Tibial nerve (tissue), 4 donors: ENCODE measurements at regions not wholly inside any gene's neighbourhood (a gene's known extent, or its start where the extent isn't known, plus 50 kb on each side); places are given as distances from the start of the nearest gene placed in this dataset.

Experiments used
- DNase-seq, 2 donors: peaks; one replicate each; pipeline ENCODE4 v3.0.0-alpha.2; 2019; ENCODE audit warnings: low spot score in 2 of 2
- H3K27ac ChIP-seq, 4 donors: fragments of 200-600 bp; sonication (generic) in 3 of 4; one replicate each; pipeline ENCODE4 v1.5.1; 2017 to 2019; ENCODE audit warnings: mild to moderate bottlenecking in 1 of 4
- H3K27me3 ChIP-seq, 2 donors: fragments of 200-600 bp; sonication (generic) in 1 of 2; one replicate each; pipeline versions ENCODE4 v1.5.1 to v1.6.0; 2017 to 2019
- H3K36me3 ChIP-seq, 3 donors: fragments of 200-600 bp; sonication (generic); one replicate each; pipeline ENCODE4 v1.5.1; 2018 to 2019
- H3K4me1 ChIP-seq, 4 donors: fragments of 200-600 bp; sonication (generic) in 3 of 4; one replicate each; pipeline ENCODE4 v1.5.1; 2017 to 2019
- H3K4me3 ChIP-seq, 4 donors: fragments of 200-600 bp; sonication (generic) in 3 of 4; one replicate each; pipeline ENCODE4 v1.5.1; 2017 to 2019; ENCODE audit warnings: mild to moderate bottlenecking in 1 of 4, moderate library complexity in 1 of 4
- H3K9me3 ChIP-seq, 4 donors: fragments of 200-600 bp; sonication (generic) in 3 of 4; one replicate each; pipeline ENCODE4 v1.5.1; 2017 to 2019
- CTCF ChIP-seq, 5 experiments: fragments of 200-600 bp in 3 of 5; fragments of 450-650 bp in 2 of 5; sonication (generic) in 3 of 5; IDR thresholded peaks; one replicate each; pipeline ENCODE4 v1.5.1; 2016 to 2019; ENCODE audit warnings: antibody characterized with exemption in 5 of 5, mild to moderate bottlenecking in 3 of 5, moderate library complexity in 2 of 5
- EP300 ChIP-seq, 2 donors: sonication (generic); formaldehyde crosslinking; IDR thresholded peaks; one replicate each; pipeline ENCODE4 v1.6.1; 2017; ENCODE audit warnings: antibody characterized with exemption in 2 of 2, mild to moderate bottlenecking in 1 of 2
- POLR2A ChIP-seq, 2 donors: fragments of 450-650 bp; IDR thresholded peaks; one replicate each; pipeline ENCODE4 v1.6.1; 2017; ENCODE audit warnings: antibody characterized with exemption in 2 of 2, mild to moderate bottlenecking in 2 of 2, moderate library complexity in 2 of 2
- WGBS, 2 donors: methylation state at CpG; one replicate each; pipeline ENCODE4 v1.1.5; 2018; 5-methylcytosine and 5-hydroxymethylcytosine counted together

GRCh38 chr2:163255086-163255485 is 416.5 kb upstream of the KCNH7 start:
- no peaks in the 10 kb centered on the region for H3K9me3 ChIP-seq
- DNase-seq, result no peak
- H3K36me3 ChIP-seq, result no peaks in the 10 kb centered on the region
- H3K4me1 ChIP-seq, result no peaks in the 10 kb centered on the region
- H3K4me3 ChIP-seq, result no peak overlapping the region
- no peak for TF ChIP-seq CTCF (IDR thresholded peaks at IDR 0.05)
- TF ChIP-seq EP300 (IDR thresholded peaks at IDR 0.05), result no peak
- TF ChIP-seq POLR2A (IDR thresholded peaks at IDR 0.05), result no peak
- no peaks in the 10 kb centered on the region for H3K27me3 ChIP-seq
- no peak overlapping the region for H3K27ac ChIP-seq

GRCh38 chr2:163253621-163254285 is 415.2 kb upstream of the KCNH7 start:
- WGBS, 2 donors, result 44% methylated on average over 6 of the region's 6 CpGs
- Histone ChIP-seq H3K4me1 (no peaks in the 10 kb centered on the region), H3K27me3 (no peaks in the 10 kb centered on the region), H3K9me3 (no peaks in the 10 kb centered on the region), H3K27ac (no peak overlapping the region), H3K36me3 (no peaks in the 10 kb centered on the region), H3K4me3 (no peak overlapping the region)
- no peak for TF ChIP-seq CTCF (IDR thresholded peaks at IDR 0.05)
- TF ChIP-seq POLR2A (IDR thresholded peaks at IDR 0.05), result no peak
- no peak for TF ChIP-seq EP300 (IDR thresholded peaks at IDR 0.05)
- no peak for DNase-seq

- DNase-seq, result no peak
- Histone ChIP-seq H3K4me3 (no peak overlapping the region), H3K27ac (no peak overlapping the region), H3K27me3 (no peaks in the 10 kb centered on the region), H3K4me1 (peaks cover 0 to 4% (median 0%) of the 10 kb centered on the region in 4 donors), H3K36me3 (no peaks in the 10 kb centered on the region), H3K9me3 (no peaks in the 10 kb centered on the region)
- 90% methylated on average over 3 of the region's 3 CpGs for WGBS, 2 donors
- TF ChIP-seq POLR2A (IDR thresholded peaks at IDR 0.05) (no peak), CTCF (IDR thresholded peaks at IDR 0.05) (no peak), EP300 (IDR thresholded peaks at IDR 0.05) (no peak)
These were observed 413.6 kb upstream of the KCNH7 start for GRCh38 chr2:163252199-163252598.

GRCh38 chr2:163248376-163249253 is 410.0 kb upstream of the KCNH7 start:
- H3K36me3 ChIP-seq, result no peaks in the 10 kb centered on the region
- WGBS, 2 donors, result 75 to 79% methylated on average over 5 of the region's 5 CpGs

More at GRCh38 chr2:163248376-163249253, 410.0 kb upstream of the KCNH7 start:
- H3K4me1 ChIP-seq, result peaks cover 0 to 4% (median 0%) of the 10 kb centered on the region in 4 donors
- no peak overlapping the region for H3K27ac ChIP-seq
- no peak for DNase-seq
- TF ChIP-seq EP300 (IDR thresholded peaks at IDR 0.05), result no peak
- TF ChIP-seq CTCF (IDR thresholded peaks at IDR 0.05), result no peak
- no peak for TF ChIP-seq POLR2A (IDR thresholded peaks at IDR 0.05)
- no peaks in the 10 kb centered on the region for H3K9me3 ChIP-seq
- H3K27me3 ChIP-seq, result no peaks in the 10 kb centered on the region
- no peak overlapping the region for H3K4me3 ChIP-seq
